Stimulated activated CD4-positive, alpha-beta T cell treated with anti-CD3 and anti-CD28 coated beads, Interleukin-4, amount 100 ng/mL, for 48 hours (primary cell): ENCODE measurements at regions not wholly inside any gene's neighbourhood (a gene's known extent, or its start where the extent isn't known, plus 50 kb on each side); places are given as distances from the start of the nearest gene placed in this dataset.

ENCODE experiments used
- DNase-seq, 2 donors: peaks; one replicate each; pipeline ENCODE4 v3.0.0-alpha.2; 2020; ENCODE audit warnings: low read depth in 2 of 2

DNA sequence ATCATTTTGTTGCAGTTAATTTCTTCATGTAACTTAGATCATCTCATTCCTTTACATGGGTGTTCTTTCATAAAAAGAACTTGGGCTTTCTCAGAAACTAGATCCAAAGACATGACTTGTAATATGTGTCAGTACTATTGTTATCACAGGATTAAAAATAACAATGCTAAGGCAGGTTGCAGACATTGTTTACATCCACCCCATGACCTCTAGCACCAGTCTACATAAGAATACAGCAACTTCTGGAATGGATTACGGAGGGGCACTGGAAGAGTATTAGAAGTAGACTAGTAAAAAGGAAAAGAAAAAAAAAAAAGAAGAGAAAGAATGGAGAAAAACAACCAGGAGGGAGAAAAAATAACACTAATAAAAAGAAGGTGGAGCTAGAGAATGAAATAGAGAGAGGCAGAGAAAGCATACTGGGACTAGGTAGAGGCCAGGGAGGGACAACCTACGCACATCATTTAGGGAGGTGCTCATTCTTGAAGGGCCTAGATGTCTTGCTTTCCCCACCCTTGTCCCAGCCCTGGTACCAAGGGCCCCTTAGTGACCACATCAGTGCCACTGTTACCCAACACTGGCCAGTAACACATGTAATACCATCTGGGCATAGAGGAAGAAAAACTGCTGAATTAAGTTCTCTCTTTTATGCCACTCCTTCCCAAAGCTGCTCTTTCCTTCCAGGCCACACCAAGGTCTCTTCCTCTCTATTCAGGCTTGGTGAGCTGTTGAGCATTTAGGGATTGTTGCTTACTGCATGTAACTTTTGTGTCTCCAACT, 70.6 kb upstream of the KLF7 start:
- DNase-seq, result no peak

GRCh38 chr2:207238831-207239701, 73.3 kb upstream of the KLF7 start:
- peak in 1 of 2 donors; percentile 36 for DNase-seq

GRCh38 chr2:207239754-207240494, 74.2 kb upstream of the KLF7 start:
- DNase-seq, result no peak

DNA sequence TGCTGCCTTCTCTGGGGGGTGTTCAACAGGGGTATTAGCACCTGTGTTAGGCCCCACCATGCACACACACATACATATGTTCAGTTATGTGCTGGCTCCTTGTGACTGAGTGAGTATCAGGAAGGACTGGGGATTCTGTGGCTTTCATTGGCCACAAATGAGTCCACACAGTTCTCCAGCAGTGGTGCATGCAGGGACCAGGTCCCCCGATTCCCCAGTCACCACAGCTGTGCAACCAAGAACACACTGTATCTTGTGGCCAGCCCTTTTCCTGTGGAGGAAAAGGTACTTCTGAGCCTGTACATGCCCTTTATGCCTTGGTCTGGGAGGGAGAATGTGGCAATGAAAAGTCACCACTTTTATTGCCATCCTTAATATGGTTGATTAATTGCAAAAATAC, 74.9 kb upstream of the KLF7 start:
- no peak for DNase-seq

DNA sequence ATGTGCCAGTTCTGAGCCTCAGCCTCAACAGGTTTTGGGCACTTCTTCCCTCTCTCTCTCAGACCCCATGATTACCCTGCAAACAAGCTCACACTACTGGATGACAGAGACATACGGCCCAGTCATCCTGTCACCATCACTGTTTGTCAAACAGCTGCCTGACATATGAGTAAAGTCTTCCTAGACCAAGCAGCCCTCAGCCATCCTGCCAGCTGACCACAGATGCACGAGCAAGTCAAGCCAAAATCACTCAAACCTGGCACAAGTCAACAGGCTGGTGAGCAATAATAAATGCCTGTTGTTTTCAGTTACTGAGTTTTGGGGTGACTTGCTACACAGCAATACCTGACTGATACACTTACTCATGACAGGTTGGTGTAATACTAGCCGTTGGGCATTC, 75.5 kb upstream of the KLF7 start:
- peak in 1 of 2 donors; percentile 44 for DNase-seq

DNA sequence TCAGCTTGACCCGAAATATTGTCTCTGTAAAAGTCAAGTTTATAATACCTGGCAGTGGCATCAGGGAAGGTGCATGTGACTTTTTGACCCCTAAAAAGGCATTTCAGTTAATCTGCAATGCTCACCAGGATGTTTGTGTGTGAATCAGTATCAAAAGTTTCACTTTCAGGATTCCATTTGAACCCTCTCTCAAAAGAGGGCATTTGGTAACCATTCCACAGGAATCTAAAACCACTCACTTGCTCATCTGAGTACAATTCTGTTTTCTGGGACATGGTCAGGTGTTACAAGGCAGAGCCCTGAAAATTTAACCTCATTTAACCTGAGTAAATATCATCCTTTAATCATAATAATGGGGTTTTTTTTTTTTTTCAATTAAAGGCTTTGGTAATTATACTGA, 77.9 kb upstream of the KLF7 start:
- DNase-seq, result no peak

DNA sequence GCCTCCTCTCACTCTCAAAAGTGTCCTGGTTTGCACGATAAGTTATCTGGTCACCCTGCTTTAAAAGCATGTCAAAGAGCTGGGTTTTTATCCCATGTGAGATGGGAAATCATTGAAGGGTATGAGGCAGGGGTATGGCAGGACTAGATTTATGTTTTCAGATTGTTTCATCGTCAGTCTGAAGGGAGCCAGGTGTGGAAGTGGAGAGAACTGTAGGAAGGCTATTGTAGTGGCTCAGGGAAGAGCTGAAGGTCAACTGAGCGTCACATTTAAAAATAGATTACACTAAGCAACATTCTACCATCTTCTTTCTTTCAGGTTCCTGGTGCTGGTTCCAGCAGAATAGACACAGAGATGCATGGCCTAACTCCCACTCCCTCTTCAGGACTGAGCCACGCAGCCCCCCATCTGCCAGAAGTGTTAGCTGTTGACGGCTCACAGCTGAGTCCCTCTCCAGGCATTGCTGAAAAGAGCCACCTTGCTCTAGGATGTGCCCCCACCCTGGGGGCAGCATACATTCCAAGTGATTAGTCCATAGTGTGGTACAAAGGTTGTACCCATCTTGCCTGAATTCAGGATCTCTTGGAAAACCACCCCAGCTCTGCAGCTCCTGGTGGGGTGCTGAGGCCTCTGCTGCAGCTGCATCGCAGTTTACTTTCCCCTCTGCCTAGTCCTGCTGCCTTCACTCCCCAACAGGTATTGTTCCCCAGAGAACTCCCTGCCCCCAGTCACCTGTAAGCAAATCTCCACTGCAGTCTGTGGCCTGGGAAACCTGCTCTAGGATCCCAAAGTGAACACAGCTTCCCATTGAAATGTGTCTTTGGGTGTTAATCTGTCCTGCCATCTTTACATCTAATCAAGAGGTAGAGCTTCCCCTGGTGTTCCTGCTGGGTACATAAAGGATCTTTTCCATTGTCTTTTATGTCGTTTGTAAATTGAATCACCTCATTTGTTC, 79.5 kb upstream of the KLF7 start:
- no peak for DNase-seq

DNA sequence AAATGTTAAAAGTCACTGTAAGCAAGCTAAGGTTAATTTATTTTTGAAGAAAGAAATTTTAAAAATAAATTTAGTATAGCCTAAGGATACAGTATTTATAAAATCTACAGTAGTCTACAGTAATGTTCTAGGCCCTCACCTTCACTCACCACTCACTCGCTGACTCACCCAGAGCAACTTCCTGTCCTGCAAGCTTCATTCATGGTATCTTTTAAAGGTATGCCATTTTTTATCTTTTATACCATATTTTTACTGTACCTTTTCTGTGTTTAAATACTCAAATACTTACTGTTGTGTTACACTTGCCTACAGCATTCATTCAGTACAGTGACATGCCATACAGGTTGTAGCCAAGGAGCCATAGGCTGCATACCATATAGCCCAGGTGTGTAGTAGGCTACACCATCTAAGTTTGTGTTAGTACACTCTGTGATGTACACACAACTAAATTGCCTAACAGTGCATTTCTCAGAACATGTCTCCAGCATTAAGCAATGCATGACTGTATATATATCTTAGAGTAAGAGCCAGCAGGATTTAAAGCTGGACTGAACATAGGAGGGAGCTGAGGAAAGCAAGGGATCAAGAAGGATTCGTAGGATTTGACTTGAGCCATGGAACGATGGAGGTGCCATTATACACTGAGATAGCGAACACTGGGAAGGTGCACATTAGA, 83.1 kb upstream of the KLF7 start:
- DNase-seq, result no peak

DNA sequence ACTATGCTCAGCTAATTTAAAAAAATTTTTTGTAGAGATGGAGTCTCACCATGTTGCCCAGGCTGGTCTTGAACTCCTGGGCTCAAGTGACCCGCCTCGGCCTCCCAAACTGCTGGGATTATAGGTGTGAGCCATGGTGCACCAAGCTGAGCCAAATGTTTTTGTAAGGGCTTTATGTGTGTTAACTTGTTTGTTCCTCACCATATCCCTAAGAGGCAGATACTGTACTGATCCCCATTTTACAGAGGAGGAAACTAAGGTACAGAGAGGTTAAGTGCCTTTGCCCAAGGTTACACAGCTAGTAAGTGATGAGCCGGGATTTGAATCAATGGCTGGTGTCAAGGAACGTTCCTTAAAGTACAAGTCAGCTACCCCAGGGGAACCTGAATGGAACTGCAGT, 85.3 kb upstream of the KLF7 start:
- DNase-seq, result no peak

- peak; percentile 35 to 36 for DNase-seq
Observed at GRCh38 chr2:207251573-207252192, 85.9 kb upstream of the KLF7 start.

GRCh38 chr2:207252416-207252815, 86.7 kb upstream of the KLF7 start:
- DNase-seq, result no peak

DNA sequence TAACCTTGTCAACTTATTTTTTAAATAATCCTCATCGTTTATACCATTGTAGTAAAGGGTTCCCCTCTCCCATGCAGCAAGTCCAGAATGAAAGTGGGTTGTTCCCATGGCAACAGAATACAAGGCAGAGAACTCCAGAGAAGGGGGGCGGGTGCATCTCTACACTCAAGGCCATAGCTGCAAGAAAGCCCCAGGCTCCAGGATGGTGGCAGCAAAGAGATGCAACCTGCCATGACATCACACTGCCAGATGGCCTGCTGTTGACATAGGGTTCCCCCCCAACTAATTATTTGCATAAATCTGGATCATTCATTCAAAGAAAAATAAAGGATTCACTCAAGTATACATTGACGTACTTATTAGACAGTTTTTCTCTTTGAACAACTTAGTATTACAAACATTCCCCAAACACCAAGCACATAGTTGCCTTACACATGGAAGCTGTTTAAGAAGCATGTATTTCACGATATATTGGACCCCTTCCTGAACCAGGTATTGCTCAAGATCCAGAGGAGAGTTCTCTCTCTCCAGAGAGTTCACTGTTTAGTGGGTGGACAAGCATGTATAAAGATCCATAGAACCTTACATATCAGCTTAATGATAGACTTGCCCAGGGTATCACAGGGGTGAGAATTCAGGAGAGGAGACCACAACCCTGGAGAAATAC, 87.4 kb upstream of the KLF7 start:
- DNase-seq, result no peak

DNA sequence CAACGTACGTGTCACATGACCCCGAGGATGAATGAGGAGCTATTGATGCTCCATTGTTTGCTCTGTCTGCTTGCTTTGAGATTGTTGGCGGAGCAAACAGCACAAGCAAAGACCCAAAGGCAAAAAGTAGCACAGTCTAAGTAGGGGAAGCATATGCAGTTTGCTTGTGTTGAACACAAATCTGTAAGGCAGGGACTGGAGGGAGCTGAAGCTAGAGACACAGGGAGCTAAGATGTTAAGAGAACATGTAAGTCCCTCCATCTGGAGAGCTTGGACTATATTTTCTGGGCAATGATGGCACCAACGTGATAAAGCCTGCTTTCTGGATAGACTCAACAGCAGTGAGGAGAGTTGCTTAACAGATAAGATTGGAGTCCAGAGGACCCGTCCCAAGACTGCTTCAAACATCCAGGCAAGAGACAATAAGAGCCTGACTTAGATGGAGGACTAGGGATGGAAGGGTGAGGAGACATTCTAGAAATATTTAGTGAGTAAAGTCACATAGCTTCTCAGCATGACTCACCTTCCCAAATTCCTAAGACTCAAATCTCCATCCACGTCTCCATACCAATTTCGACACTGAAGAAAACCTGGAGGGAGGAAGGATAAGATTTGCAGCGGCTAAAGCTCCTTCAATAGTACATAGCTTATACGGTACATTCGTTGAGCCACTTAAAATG, 88.1 kb upstream of the KLF7 start:
- no peak for DNase-seq

DNA sequence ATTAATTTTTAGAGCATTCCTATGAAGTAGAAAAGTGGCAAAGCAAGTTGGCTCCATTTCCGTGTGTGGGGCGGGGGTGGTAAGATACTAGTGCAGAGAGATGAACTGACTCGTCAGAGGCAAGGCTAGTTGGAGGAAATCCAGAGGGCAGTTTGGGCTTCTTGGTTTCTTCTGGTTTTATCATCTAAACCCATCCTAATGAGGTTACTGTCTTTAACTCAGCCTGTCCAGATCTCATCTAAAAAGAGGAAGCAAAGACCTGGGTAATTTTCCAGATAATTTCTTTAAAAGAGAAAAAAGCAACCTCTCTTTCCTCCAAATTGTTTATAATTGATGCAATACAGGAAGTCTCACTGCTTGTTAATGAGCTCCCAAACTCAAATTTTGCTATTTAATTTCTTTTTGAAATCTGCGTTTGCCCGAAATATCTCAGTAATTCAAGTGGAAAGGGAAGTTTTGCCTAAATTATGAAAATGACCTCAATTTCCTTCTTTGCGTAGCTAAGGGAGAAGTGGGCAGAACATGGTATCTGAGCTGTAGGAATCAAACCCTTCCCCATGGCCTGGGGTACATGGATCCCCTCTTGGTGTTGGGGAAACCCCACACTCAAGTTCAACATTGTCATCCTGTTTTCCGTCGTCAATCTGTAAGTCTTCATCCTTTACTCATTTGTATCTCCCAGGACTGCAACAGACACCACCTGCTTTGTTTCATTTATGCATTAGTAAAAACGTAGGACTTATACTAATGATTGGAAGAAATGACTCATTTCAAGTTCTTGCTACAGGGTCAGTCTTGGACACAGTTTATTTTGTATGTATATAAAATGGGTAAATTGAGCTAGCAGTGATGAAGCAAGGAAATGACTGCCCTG, 89.1 kb upstream of the KLF7 start:
- no peak for DNase-seq

GRCh38 chr2:207255565-207256470, 90.1 kb upstream of the KLF7 start:
- DNase-seq, result no peak

DNA sequence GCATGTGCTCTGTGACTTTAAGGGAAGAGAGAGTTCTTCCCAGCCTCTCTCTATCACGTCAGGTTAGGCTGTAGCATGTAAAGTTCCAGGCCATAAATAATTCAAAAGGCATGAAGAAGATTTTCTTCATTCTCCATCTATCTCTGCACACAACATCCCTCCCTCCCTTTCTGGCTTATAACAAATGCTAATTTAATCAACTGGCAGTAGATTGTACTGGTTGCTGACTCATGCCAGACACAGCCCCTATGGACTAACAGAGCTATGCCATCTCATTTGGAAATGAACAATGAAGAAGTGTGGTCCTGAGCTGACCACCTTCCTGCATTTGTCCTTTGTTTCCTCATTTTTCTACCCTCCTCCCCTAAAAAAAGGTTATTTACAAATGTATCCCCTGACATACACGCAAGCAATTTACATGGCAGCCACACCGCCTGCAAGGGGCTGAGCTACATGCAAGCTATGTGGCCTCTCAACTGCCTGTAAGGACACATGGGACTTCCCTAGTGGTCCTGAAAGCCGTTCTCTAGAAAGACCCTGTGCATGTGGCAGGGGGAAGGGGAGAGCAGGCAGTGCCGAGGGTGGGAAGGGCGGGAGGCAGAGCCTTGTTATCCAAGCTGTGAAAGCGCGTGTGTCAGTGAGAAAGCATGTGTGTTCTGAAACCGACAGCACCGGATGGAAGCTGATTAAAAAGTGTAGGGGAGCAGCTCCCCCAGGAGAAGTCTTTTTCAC, 90.9 kb upstream of the KLF7 start:
- DNase-seq, result no peak
